NCI-H748 treated with DMSO at 0.1 percent for 48 hours (cell line): ENCODE measurements at regions not wholly inside any gene's neighbourhood (a gene's known extent, or its start where the extent isn't known, plus 50 kb on each side); places are given as distances from the start of the nearest gene placed in this dataset.
"Not testable (repeated sequence)": the region's sequence is repeated elsewhere in the genome, so short reads cannot be mapped to it uniquely, and the experiment has no call there.

Experiments used
- DNase-seq: peaks from one replicate; lab custom pipeline; 2025; lab: John Stamatoyannopoulos, UW

GRCh38 chr18:76643199-76643598, 148.2 kb upstream of the ZNF516 start:
- DNase-seq: no peak

GRCh38 chr18:76640438-76640837, 145.4 kb upstream of the ZNF516 start:
- DNase-seq: no peak

GRCh38 chr18:76634564-76634963, 139.5 kb upstream of the ZNF516 start:
- DNase-seq: no peak

- no peak for DNase-seq
Observed at GRCh38 chr18:76633588-76634269, 138.7 kb upstream of the ZNF516 start.

GRCh38 chr18:76627444-76627843, 132.4 kb upstream of the ZNF516 start:
- DNase-seq: no peak

GRCh38 chr18:76626991-76627390, 131.9 kb upstream of the ZNF516 start:
- DNase-seq: no peak

GRCh38 chr18:76622651-76623050, 127.6 kb upstream of the ZNF516 start:
- peak; percentile 57 for DNase-seq

GRCh38 chr18:76621782-76622495, 126.9 kb upstream of the ZNF516 start:
- peak; percentile 79 for DNase-seq

- DNase-seq: peak; percentile 79
Observed at GRCh38 chr18:76621226-76621625, 126.2 kb upstream of the ZNF516 start.

GRCh38 chr18:76620321-76621170, 125.5 kb upstream of the ZNF516 start:
- no peak for DNase-seq

GRCh38 chr18:76619621-76620315, 124.7 kb upstream of the ZNF516 start:
- DNase-seq: no peak

- DNase-seq: no peak
Observed at GRCh38 chr18:76619261-76619620, 124.2 kb upstream of the ZNF516 start.

- no peak for DNase-seq
Observed at GRCh38 chr18:76618721-76619120, 123.7 kb upstream of the ZNF516 start.

- no peak for DNase-seq
Observed at GRCh38 chr18:76616373-76616772, 121.3 kb upstream of the ZNF516 start.

- no peak for DNase-seq
Observed at GRCh38 chr18:76615065-76615733, 120.2 kb upstream of the ZNF516 start.

GRCh38 chr18:76613755-76614120, 118.7 kb upstream of the ZNF516 start:
- no peak for DNase-seq

GRCh38 chr18:76613053-76613754, 118.2 kb upstream of the ZNF516 start:
- DNase-seq: no peak

- not testable (repeated sequence) for DNase-seq
Observed at GRCh38 chr18:76611750-76612045, 116.7 kb upstream of the ZNF516 start.

- DNase-seq: no peak
Observed at GRCh38 chr18:76610933-76611749, 116.1 kb upstream of the ZNF516 start.

GRCh38 chr18:76610012-76610411, 115.0 kb upstream of the ZNF516 start:
- no peak for DNase-seq
